Skeletal muscle cell (primary cell): ENCODE measurements at regions not wholly inside any gene's neighbourhood (a gene's known extent, or its start where the extent isn't known, plus 50 kb on each side); places are given as distances from the start of the nearest gene placed in this dataset.
"Not testable (repeated sequence)": the region's sequence is repeated elsewhere in the genome, so short reads cannot be mapped to it uniquely, and the experiment has no call there.

Experiments
- DNase-seq: peaks from one replicate; pipeline ENCODE4 v3.0.0-alpha.2; 2010; ENCODE audit warnings: low read depth
- H3K4me3 ChIP-seq: 2 replicates; pipeline ENCODE4 v1.5.1; 2011; ENCODE audit warnings: low read depth, mild to moderate bottlenecking, control low read depth, low read length, moderate library complexity

- H3K4me3 ChIP-seq: no peak overlapping the region
- DNase-seq: no peak
These were observed 102.1 kb upstream of the GPR6 start for GRCh38 chr6:109875973-109876372.

DNA sequence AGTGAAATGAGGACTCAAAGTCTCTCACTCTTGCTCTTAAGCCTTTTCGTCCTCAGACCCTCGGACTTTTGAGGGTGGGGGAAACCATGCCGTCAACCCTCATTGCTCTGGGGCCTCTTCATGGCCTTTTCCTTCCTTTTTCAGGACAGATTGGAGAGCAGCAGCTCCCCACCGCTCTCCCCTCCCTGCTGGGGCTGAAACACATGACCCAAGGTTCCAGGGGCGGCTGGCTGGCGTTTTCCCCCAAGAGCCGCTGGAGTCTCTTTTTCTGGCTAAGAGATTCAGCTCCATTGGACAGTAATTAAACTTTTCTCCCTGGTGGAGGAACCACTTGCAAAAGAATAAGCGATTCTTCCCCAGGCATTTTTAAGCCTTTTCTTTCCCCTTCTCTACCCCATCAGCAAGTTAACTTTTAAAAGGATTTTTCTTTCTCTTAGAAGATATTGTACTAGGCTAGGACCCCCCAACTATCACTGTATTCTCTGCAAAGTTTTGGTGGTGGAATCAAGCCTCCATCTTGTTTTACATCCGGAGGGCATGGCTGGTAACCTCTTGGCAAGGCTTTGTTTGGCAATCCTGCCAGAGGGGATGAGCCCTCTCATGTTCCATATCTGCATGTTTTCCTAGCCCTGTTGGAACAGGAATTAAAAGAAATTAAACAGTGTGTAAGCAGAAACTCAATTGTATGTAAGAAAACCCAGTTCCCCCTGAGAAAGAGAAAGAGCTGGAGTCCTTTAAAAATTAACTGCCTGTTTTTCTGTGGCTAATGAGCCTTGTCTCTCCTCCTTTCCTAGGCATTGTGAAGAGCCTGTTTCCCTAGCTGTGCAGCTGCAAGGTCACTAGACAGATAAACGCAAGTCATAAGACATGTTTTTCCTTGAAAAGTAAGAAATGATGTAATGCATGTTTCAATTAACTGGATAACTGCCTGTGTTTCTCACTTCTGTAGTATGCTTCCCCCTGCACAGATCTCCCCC, 100.8 kb upstream of the GPR6 start:
- no peak overlapping the region for H3K4me3 ChIP-seq
- no peak for DNase-seq

GRCh38 chr6:109878005-109878690, 100.0 kb upstream of the GPR6 start:
- H3K4me3 ChIP-seq, DNase-seq: not testable (repeated sequence)

DNA sequence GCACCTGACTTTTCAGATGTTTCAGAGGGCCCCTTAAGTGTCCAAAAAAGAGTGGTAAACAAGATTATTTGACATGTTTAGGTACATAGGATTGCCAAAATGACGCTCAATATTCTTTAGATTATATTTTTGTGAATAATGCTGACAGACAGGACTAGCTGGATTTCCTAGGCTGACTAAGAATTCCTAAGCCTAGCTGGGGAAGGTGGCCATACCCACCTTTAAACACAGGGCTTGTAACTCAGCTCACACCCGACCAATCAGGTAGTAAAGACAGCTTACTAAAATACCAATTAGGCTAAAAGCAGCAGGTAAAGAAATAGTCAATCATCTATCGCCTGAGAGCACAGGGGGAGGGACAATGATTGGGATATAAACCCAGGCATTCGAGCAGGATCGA, 99.0 kb upstream of the GPR6 start:
- DNase-seq, H3K4me3 ChIP-seq: not testable (repeated sequence)

DNA sequence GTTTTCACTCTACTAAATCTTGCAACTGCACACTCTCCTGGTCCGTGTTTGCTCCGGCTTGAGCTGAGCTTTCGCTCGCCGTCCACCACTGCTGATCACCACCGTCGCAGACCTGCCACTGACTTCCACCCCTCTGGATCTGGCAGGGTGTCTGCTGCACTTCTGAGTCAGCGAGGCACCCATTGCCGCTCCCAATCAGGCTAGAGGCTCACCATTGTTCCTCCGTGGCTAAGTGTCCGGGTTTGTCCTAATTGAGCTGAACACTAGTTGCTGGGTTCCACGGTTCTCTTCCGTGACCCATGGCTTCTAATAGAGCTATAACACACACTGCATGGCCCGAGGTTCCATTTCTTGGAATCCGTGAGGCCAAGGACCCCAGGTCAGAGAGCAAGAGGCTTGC, 98.6 kb upstream of the GPR6 start:
- no peak overlapping the region for H3K4me3 ChIP-seq
- DNase-seq: no peak

GRCh38 chr6:109881069-109881468, 97.0 kb upstream of the GPR6 start:
- H3K4me3 ChIP-seq, DNase-seq: not testable (repeated sequence)

GRCh38 chr6:109881953-109882490, 96.1 kb upstream of the GPR6 start:
- H3K4me3 ChIP-seq: not testable (repeated sequence)
- peak; percentile 35 for DNase-seq

DNA sequence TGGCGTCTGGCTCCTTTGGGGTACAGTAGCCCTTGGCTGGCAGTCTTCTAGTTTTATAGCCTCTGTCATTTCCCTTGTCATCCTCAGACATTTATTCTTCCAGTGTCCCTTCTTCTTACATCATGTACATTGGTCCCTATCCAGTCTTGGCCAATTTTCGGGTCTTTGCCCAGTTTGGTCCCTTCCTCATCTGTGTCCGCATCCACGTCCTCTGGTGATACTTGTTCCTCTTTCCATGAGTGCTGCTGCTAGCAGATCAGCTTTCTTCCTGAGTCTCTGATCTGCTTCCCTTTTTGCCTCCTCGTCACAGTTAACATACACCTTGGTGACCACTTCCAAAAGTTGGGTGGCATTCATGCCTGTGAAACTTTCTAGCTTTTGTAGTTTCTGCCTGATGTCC, 86.2 kb upstream of the GPR6 start:
- DNase-seq: no peak
- no peak overlapping the region for H3K4me3 ChIP-seq

- no peak overlapping the region for H3K4me3 ChIP-seq
- DNase-seq: no peak
These were observed 85.4 kb upstream of the GPR6 start for GRCh38 chr6:109892451-109893435.

GRCh38 chr6:109893606-109894005, 84.5 kb upstream of the GPR6 start:
- H3K4me3 ChIP-seq: no peak overlapping the region

GRCh38 chr6:109894181-109894580, 83.9 kb upstream of the GPR6 start:
- DNase-seq: no peak
- H3K4me3 ChIP-seq: no peak overlapping the region

More at GRCh38 chr6:109893606-109894005, 84.5 kb upstream of the GPR6 start:
- no peak for DNase-seq

GRCh38 chr6:109896341-109896740, 81.8 kb upstream of the GPR6 start:
- no peak overlapping the region for H3K4me3 ChIP-seq
- no peak for DNase-seq

- no peak for DNase-seq
These were observed 81.1 kb upstream of the GPR6 start for GRCh38 chr6:109897025-109897424.

GRCh38 chr6:109897561-109898080, 80.5 kb upstream of the GPR6 start:
- no peak overlapping the region for H3K4me3 ChIP-seq
- DNase-seq: no peak

More at GRCh38 chr6:109897025-109897424, 81.1 kb upstream of the GPR6 start:
- H3K4me3 ChIP-seq: no peak overlapping the region

- DNase-seq: no peak
- H3K4me3 ChIP-seq: no peak overlapping the region
These were observed 76.1 kb upstream of the GPR6 start for GRCh38 chr6:109901976-109902375.

GRCh38 chr6:109902870-109903269, 75.2 kb upstream of the GPR6 start:
- DNase-seq: no peak
- no peak overlapping the region for H3K4me3 ChIP-seq

GRCh38 chr6:109910571-109910970, 67.5 kb upstream of the GPR6 start:
- H3K4me3 ChIP-seq: no peak overlapping the region
- no peak for DNase-seq

DNA sequence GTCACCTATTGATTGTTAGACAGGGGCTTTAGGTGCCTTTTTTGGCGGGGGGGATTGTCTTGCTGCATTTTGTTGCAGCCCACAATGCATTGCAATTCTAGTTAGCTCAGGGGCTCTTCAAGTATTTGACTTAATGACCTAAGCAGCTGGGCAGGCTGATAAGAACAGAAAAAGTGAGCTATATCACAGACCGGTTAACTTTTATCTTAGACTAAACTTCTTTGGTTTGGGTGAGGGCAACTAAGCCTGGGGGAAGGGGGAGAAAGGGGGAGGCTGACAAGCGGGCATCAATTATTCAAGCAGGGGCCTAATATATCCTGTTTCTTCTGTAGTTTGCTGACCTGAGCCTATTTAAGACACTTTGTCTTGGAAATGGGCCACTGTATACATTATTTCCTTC, 66.0 kb upstream of the GPR6 start:
- no peak for DNase-seq

DNA sequence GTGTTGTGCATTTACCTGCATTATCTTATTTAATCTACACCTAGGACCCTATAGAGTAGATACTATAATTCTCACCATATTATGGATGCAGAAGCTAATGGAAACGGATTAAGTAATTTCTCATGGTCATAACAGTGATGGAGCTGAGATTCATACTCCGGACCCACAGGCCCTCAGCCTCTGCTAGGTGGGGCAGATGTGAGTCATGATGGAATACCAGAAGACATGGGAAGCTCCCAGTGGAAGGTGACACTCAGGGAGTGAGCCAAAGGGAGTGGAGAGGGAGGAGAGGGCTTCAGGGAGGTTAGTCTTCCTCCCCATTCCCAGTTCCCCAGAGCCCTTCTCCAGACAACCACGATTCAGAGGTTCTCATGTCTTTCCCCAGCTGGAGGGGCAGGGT, 65.2 kb upstream of the GPR6 start:
- no peak for DNase-seq

More for the DNA sequence above, 66.0 kb upstream of the GPR6 start:
- no peak overlapping the region for H3K4me3 ChIP-seq

More for the DNA sequence above, 65.2 kb upstream of the GPR6 start:
- no peak overlapping the region for H3K4me3 ChIP-seq
